GM13977 (cell line): ENCODE measurements at regions not wholly inside any gene's neighbourhood (a gene's known extent, or its start where the extent isn't known, plus 50 kb on each side); places are given as distances from the start of the nearest gene placed in this dataset.

Experiments used
- DNase-seq: peaks from one replicate; pipeline ENCODE4 v3.0.0; 2012; ENCODE audit warnings: low spot score
- in situ Hi-C: fragments of 300-500 bp; cut with MboI; formaldehyde crosslinking; loops from one replicate; pipeline ENCODE4 v1.12.0; 2022; ENCODE audit warnings: low sequenced_read_pairs, low pct_unique_long_range_greater_than_20kb, mixed read lengths, inconsistent platforms; ENCODE audit not compliant: unreplicated experiment
- TF ChIP-seq, protein P1 (sequence below): IDR thresholded peaks from 2 replicates; pipeline ENCODE4 v1.5.1; 2012; ENCODE audit warnings: mild to moderate bottlenecking, control low read depth; ENCODE audit not compliant: insufficient read depth; ENCODE audit errors: extremely low read depth, missing control alignments

DNA sequence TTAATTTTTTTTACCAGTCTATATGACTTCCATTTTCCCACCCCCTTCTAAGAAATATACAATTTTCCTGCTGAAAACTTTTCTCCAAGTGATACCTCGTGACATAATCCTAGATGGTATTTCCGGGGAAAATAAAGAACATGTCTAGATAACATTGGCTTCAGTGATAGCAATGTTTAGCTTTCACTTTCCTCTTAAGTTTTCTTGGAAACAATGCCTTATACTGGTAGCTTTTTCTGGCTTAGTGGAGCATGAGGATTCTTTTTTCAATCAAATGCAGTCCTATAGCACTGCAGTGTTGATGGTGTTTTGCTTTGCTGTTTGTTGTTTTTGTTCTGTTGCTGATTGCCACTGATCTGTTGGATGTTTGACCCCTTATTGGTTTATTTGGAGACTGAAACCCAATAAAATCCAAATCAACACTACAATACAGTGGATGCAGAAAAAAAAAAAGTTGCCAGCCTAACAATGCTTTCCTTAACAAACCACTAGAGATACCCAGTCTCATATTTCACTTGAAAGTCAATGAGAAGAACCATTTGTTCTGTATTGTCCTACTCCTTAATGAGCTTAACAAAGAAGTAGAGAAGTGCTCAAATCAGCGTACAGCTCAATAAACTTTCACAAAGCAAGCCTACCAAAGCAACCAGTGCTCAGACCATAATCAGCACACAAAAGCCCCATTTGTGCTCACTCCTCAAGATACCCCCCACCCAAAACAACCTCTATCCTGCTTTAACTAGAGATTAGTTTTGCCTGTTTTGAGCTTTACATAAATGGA is 74.2 kb upstream of the GRAMD2B start:
- TF ChIP-seq, protein P1, sequence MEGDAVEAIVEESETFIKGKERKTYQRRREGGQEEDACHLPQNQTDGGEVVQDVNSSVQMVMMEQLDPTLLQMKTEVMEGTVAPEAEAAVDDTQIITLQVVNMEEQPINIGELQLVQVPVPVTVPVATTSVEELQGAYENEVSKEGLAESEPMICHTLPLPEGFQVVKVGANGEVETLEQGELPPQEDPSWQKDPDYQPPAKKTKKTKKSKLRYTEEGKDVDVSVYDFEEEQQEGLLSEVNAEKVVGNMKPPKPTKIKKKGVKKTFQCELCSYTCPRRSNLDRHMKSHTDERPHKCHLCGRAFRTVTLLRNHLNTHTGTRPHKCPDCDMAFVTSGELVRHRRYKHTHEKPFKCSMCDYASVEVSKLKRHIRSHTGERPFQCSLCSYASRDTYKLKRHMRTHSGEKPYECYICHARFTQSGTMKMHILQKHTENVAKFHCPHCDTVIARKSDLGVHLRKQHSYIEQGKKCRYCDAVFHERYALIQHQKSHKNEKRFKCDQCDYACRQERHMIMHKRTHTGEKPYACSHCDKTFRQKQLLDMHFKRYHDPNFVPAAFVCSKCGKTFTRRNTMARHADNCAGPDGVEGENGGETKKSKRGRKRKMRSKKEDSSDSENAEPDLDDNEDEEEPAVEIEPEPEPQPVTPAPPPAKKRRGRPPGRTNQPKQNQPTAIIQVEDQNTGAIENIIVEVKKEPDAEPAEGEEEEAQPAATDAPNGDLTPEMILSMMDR: no peak
- in situ Hi-C loops: no loop called here
- DNase-seq: no peak

DNA sequence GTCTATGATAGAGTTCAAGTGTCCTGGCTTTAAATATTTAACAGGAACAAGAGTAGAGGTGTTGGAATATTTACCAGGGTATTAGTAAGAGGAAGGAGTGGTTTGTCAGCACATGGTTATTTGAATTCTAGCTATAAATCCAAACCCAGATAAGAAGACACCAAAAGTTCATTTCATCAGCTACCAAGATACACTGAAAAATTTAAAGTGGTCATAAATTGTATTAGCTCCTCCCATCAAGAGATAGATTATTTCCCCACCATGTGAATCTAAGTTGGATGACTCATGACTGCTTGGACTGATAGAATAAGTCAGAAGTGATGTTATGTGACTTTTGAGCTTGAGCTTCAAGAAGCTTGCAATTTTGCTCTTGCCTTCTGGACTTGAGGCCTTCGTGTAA is 72.1 kb upstream of the GRAMD2B start:
- DNase-seq: no peak
- TF ChIP-seq, protein P1: no peak
- in situ Hi-C loops: no loop called here

DNA sequence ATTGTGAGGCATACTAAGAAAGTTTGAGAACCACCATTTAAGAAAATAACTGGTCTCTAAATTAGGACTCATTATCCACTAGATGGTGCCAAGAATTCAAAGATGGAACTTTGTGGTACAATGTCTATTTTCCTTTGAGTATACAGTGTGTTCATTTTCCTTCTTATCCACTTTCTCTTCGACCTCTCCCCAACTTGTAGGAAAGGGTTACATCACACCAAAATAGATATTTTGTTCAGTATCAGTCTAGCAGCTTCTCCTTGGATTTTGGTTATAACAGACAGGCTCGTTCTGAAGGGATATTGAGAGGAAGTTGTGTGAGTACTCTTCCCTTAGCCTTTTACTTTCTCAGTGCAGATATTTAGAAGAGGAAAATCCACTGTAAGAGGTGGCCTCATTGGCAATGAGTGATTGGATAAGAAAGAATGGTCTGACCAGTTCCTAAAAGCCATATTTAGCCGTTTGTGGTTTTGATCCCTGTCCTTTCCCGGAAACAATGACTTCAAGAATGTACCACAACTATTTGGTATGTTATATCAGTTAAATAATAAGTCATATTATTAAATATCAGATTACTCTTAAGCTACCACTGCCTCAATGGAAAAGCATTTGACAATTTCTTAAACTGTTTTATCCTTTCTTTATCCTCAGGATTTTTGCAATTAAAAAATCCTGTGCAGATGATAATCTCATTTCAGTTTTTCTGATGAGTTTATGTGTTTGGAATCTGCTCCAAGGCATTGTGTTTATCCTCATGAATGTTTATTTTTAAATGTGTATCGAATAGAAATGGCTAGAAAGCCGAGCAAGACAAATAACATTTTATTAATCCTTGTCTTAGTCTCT is 69.0 kb upstream of the GRAMD2B start:
- TF ChIP-seq, protein P1: peak; percentile 59
- peak; percentile 52 for DNase-seq
- in situ Hi-C loops: no loop called here

DNA sequence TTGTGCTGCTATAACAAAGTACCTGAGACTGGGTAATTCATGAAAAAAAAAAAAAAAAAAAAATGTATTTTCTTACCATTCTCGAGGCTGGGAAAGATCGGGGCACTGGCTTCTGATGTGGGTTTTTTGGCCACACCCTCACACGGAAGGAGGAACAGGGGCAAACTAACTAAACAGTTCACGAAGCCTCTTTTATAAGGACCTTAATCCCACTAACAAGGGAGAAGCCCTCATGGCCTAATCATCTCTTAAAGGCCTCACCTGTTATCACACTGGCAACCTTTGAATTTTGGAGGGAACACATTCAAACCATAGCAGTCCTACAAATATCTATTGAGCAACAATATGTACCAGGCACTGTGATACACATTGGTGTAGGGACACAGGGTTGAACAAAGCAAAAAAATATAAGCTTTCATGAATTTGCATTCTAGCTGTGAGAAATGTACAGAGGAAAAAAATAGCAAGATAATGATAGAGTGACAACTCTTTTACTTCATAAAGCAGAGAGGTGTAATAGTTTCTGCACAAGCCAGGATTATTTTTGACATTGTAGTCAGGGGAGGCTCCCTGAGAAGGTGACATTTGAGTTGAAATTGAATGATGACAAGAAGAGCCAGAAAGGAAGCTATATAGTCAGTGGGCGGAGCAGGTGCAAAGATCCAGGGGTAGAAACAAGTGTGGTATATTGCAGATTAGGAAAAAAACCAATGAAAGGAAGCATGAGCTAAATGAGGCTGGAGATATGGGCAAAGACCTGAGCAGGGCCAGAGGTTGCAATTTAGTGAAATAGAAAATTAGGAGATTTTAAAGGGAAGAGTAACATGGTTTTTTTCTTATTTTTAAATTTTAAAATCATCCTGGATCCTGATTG is 68.1 kb upstream of the GRAMD2B start:
- DNase-seq: no peak
- in situ Hi-C loops: loop anchor here (5.0 kb wide), 1 partner anchor 182 kb away; no protein-coding TSS in a partner anchor
- TF ChIP-seq, protein P1: no peak

DNA sequence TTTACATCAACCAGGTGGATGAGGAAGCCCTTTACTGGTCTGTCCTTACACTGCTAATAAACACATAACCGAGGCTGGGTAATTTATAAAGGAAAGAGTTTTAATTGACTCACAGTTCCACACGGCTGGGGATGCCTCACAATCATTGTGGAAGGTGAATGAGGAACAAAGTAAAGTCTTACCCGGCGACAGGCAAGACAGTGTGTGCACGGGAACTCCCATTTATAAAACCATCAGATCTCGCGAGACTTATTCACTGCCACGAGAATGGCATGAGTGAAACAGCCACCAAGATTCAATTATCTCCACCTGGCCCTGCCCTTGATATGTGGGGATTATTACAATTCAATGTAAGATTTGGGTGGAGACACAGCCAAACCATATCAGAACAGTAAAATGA is 67.3 kb upstream of the GRAMD2B start:
- in situ Hi-C loops: loop anchor here (5.0 kb wide), 1 partner anchor 181 kb away; no protein-coding TSS in a partner anchor
- TF ChIP-seq, protein P1: no peak
- DNase-seq: no peak
